ENCODE measurements at regions not wholly inside any gene's neighbourhood (a gene's known extent, or its start where the extent isn't known, plus 50 kb on each side); places are given as distances from the start of the nearest gene placed in this dataset.
"Not testable (repeated sequence)": the region's sequence is repeated elsewhere in the genome, so short reads cannot be mapped to it uniquely, and the experiment has no call there.

DNA sequence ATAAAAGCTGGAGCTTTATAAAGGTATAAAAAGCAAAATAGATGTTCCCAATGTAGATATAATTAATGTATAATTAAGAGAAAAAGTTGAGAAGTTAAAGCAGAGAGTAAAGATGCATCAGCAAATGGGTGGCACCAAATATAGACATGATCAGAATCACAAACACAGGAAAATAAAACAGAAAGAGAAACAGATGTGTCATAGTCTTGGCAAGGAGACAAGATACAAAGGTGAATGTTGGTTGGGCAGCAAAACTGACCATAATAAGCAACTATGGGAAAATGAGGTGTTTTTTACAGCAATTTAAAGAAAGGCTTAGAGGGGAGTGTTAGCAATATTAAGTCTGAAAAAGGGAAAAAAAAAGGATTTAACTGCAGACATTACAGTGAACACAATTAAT, 135.4 kb upstream of the CLEC14A start:
- no peak overlapping the region for H3K4me3 Mint-ChIP-seq
- H3K27me3 Mint-ChIP-seq (ENCODE audit: low read depth): peaks cover 5% of the 10 kb centered on the region
- ATAC-seq (no peak), DNase-seq (no peak)
- H3K9me3 Mint-ChIP-seq: no peaks in the 10 kb centered on the region
- H3K4me1 Mint-ChIP-seq (ENCODE audit: low read depth): no peaks in the 10 kb centered on the region
- no peaks in the 10 kb centered on the region for H3K36me3 Mint-ChIP-seq (ENCODE audit: insufficient read depth)

DNA sequence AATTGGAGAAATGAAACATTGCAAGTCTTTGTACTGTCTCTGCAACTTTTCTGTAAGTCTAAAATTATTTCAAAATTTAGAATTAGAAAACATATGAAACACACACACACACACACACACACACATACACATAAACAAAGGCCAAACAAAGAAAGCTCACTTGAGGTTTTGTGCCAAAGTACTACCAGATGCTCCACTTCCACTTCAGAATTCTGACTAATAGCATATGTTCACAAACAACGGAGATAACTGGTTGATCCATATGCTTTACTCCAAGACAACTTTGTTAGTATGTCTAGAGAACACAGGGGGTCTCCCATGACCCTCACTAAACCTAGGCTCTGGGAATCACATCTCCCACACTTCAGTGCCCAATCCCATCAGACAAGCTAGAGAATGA, 133.8 kb upstream of the CLEC14A start:
- H3K4me3 Mint-ChIP-seq: no peak overlapping the region
- H3K4me1 Mint-ChIP-seq (ENCODE audit: low read depth): no peaks in the 10 kb centered on the region
- no peaks in the 10 kb centered on the region for H3K9me3 Mint-ChIP-seq
- no peak for ATAC-seq
- H3K36me3 Mint-ChIP-seq (ENCODE audit: insufficient read depth): no peaks in the 10 kb centered on the region
- H3K27me3 Mint-ChIP-seq (ENCODE audit: low read depth): peaks cover 5% of the 10 kb centered on the region
- DNase-seq: no peak

DNA sequence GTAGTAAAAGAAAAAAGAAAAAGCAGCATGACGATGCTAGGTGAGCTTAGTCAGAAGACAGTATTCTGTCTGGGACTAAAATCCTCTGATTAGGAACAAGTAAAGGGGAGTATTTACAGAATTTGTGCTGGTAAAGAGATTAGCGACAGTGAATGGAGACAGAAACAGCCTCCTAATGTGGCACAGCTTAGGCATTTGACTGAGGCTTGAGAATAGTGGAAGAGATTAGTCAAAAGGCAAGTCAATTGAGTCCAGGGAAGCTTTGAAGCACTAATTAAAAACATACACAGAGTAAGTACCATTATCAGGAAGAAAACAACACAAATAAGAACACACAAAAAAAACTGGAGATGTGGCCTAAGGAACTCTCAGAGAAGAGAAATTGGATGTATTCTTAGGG, 131.9 kb upstream of the CLEC14A start:
- no peak overlapping the region for H3K4me3 Mint-ChIP-seq
- DNase-seq (no peak), ATAC-seq (no peak)
- no peaks in the 10 kb centered on the region for H3K36me3 Mint-ChIP-seq (ENCODE audit: insufficient read depth)
- peaks cover 5% of the 10 kb centered on the region for H3K27me3 Mint-ChIP-seq (ENCODE audit: low read depth)
- H3K4me1 Mint-ChIP-seq (ENCODE audit: low read depth): no peaks in the 10 kb centered on the region
- no peaks in the 10 kb centered on the region for H3K9me3 Mint-ChIP-seq

DNA sequence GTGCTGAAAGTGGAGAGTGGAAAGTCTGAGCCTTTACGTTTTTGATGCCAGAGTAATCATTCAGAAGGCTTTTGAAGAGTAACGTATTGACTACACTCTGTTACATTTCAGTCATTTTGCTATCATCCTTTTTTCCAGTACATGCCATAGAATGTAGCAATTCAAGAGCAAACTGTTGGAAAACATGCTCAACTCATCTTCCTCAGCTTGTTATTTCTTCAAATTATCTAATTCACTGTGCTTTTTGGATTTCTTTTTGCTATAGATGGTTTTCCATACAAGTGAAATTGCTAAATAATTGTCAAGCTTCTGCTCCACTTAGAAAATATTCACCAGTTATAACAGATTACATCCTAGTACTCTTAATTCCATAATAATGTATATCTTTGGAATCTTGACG, 129.9 kb upstream of the CLEC14A start:
- Mint-ChIP-seq H3K9me3 (no peaks in the 10 kb centered on the region), H3K36me3 (ENCODE audit: insufficient read depth) (no peaks in the 10 kb centered on the region), H3K4me3 (no peak overlapping the region), H3K4me1 (ENCODE audit: low read depth) (no peaks in the 10 kb centered on the region), H3K27me3 (ENCODE audit: low read depth) (no peaks in the 10 kb centered on the region)
- DNase-seq (no peak), ATAC-seq (no peak)

DNA sequence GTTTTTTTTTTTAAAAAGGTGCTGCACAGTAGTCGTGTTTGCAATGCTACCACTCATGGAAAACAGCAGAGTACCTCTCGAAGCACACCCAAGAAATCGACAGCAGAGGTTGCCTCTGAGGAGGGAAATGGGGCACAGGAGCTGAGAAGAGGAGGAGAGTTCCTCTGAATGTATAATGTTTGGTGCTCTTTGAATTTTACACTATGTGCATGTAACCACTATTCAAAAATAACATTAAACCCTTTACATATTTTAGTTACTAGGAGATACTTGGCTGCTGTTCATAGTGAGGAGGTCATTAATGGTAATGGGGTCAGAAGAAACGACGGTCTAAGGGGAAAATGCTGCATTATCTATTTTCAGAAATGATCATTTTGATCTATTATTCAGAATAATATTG, 129.4 kb upstream of the CLEC14A start:
- no peaks in the 10 kb centered on the region for H3K4me1 Mint-ChIP-seq (ENCODE audit: low read depth)

DNA sequence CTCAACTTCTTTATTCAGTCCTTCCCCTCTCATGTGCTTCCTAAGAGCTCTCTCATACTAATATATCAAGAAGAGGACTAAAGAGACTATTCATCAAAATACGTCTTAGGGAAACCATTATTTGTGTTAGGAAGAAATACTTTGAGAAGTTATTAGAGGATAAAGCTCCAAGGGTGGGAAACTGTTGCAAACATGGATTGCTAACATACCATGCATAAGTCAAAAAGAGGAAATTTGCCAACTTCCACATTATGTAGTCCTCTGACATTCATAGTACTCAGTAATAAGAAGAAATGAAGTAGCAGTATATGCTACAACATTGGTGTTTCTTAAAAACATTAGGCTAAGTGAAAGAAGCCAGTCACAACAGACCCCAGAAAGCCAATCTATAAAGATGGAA, 128.8 kb upstream of the CLEC14A start:
- H3K27me3 Mint-ChIP-seq (ENCODE audit: low read depth): no peaks in the 10 kb centered on the region
- ATAC-seq: no peak
- no peaks in the 10 kb centered on the region for H3K36me3 Mint-ChIP-seq (ENCODE audit: insufficient read depth)
- no peaks in the 10 kb centered on the region for H3K9me3 Mint-ChIP-seq
- H3K4me3 Mint-ChIP-seq: no peak overlapping the region
- no peak for DNase-seq
- H3K4me1 Mint-ChIP-seq (ENCODE audit: low read depth): no peaks in the 10 kb centered on the region

More for the DNA sequence above, 129.4 kb upstream of the CLEC14A start:
- no peak for ATAC-seq
- Mint-ChIP-seq H3K4me3 (no peak overlapping the region), H3K27me3 (ENCODE audit: low read depth) (no peaks in the 10 kb centered on the region), H3K9me3 (no peaks in the 10 kb centered on the region), H3K36me3 (ENCODE audit: insufficient read depth) (no peaks in the 10 kb centered on the region)
- DNase-seq: no peak

DNA sequence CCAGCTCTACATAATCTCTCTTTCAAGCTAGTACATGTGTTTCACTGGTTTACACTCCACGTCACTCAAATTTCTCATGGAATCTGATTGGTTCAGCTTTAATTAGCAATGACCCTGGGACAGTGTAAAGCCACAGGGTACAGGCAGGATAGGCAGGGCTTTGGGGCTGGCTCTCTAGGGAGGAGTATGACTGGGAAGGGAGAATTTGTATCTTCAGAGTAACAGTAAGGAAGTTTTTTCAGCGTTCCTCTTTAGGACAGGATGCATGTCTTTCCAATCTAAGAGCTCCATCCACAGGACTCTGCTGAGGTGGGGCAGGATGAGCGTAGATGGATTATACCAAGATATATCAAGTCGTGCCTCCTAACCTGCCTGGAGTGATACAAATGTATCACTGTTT, 112.0 kb upstream of the CLEC14A start:
- no peaks in the 10 kb centered on the region for H3K36me3 Mint-ChIP-seq (ENCODE audit: insufficient read depth)
- H3K4me1 Mint-ChIP-seq (ENCODE audit: low read depth): no peaks in the 10 kb centered on the region
- ATAC-seq: no peak
- no peak overlapping the region for H3K4me3 Mint-ChIP-seq
- peaks cover 4% of the 10 kb centered on the region for H3K9me3 Mint-ChIP-seq
- H3K27me3 Mint-ChIP-seq (ENCODE audit: low read depth): peaks cover 2% of the 10 kb centered on the region
- no peak for DNase-seq

DNA sequence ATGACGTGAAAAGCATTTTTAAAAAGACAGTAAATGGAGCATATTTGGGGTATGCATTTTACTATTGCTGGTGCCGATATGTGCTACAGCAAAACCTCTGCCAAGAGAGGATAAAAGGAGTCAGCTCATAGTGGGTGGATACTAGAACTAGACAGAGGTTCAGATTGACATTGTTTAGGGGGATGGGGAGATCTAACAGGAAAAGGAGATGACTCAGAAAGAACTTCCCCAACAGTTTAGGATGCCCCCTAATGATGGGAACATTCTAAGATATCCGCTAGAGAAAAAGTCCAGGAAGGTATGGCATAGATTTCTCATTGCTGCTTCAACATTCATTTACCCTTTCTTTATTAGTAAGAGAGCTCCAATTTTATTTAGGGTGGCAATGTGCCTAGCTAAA, 110.5 kb upstream of the CLEC14A start:
- Mint-ChIP-seq H3K36me3 (ENCODE audit: insufficient read depth) (no peaks in the 10 kb centered on the region), H3K27me3 (ENCODE audit: low read depth) (peaks cover 2% of the 10 kb centered on the region), H3K4me3 (no peak overlapping the region), H3K4me1 (ENCODE audit: low read depth) (no peaks in the 10 kb centered on the region), H3K9me3 (peaks cover 4% of the 10 kb centered on the region)
- DNase-seq: no peak
- ATAC-seq: no peak

DNA sequence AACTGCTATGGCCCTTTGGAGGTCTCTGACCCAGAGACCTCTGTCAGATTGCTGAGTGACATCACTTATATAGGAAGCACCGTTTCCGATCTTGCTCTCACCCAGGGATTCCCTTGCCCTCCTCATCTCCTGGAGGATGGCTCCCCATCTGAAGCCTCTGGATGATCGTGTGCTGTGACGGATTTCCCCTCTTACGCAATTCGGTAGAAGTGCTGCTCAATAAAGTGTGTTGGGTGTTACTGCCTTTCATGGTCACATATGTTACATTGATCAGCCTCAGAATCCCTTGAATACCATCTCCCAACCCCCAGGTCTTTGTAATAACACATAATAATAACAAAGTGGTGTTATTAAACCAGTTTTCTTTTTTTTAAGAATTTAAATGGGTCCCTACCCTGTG, 107.3 kb upstream of the CLEC14A start:
- ATAC-seq: no peak
- peaks cover 6% of the 10 kb centered on the region for H3K9me3 Mint-ChIP-seq
- no peak for DNase-seq
- no peaks in the 10 kb centered on the region for H3K4me1 Mint-ChIP-seq (ENCODE audit: low read depth)
- H3K4me3 Mint-ChIP-seq: no peak overlapping the region
- peaks cover 2% of the 10 kb centered on the region for H3K27me3 Mint-ChIP-seq (ENCODE audit: low read depth)
- no peaks in the 10 kb centered on the region for H3K36me3 Mint-ChIP-seq (ENCODE audit: insufficient read depth)

DNA sequence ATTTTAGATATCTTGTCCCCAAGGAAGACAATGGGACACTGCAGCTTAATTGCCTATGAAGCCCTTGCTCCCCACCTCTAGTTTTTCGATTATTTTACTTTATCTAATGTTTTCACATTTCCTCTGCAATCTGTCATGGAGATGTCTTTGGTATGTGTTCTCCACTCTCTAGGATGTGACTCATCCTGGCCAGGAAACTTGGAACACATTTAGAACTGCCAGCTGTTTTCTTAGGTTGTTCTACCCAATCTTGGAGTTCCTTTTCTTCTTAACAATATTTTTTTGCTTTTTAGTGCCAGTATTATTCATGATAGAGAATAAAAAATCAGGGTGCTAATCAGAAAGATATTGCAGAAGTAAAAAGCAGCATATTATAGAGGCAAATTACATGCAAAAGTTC, 101.7 kb upstream of the CLEC14A start:
- H3K4me1 Mint-ChIP-seq (ENCODE audit: low read depth): no peaks in the 10 kb centered on the region
- H3K36me3 Mint-ChIP-seq (ENCODE audit: insufficient read depth): no peaks in the 10 kb centered on the region
- ATAC-seq: no peak
- DNase-seq: no peak
- H3K9me3 Mint-ChIP-seq: peaks cover 9% of the 10 kb centered on the region
- H3K4me3 Mint-ChIP-seq: no peak overlapping the region
- H3K27me3 Mint-ChIP-seq (ENCODE audit: low read depth): no peaks in the 10 kb centered on the region

DNA sequence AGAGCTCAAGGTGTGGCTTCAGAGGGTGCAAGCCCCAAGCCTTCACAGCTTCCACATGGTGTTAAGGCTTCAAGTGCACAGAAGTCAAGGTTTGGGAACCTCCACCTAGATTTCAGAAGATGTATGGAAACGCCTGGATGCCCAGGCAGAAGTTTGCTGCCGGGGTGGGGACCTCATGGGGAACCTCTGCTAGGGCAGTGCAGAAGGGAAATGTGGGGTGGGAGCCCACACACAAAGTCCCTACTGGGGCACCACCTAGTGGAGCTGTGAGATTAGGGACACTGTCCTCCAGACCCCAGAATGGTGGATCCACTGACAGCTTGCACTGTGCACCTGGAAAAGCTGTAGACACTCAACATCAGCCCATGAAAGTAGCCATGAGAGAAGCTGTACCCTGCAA, 99.6 kb upstream of the CLEC14A start:
- H3K4me3 Mint-ChIP-seq; H3K9me3 Mint-ChIP-seq; DNase-seq; H3K36me3 Mint-ChIP-seq (ENCODE audit: insufficient read depth); H3K4me1 Mint-ChIP-seq (ENCODE audit: low read depth); ATAC-seq; H3K27me3 Mint-ChIP-seq (ENCODE audit: low read depth): not testable (repeated sequence)

DNA sequence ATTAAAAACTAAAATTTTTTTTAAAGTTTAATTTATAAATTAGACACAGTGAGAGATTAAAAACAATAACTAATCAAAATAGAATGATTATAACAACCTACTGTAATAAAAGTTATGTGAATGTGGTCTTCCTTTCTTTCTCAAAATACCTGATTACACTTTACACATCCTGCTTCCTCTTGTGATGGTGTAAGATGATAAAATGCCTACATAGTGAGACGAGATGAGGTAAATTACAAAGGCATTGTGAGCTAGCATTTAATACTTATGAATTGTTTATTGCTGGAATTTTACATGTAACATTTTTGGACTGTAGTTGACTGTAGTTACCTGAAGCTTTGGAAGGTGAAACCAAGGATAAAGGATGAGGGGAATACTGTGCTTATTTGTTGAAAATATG, 94.2 kb upstream of the CLEC14A start:
- Mint-ChIP-seq H3K36me3 (ENCODE audit: insufficient read depth) (no peaks in the 10 kb centered on the region), H3K4me3 (no peak overlapping the region)
- ATAC-seq: no peak

DNA sequence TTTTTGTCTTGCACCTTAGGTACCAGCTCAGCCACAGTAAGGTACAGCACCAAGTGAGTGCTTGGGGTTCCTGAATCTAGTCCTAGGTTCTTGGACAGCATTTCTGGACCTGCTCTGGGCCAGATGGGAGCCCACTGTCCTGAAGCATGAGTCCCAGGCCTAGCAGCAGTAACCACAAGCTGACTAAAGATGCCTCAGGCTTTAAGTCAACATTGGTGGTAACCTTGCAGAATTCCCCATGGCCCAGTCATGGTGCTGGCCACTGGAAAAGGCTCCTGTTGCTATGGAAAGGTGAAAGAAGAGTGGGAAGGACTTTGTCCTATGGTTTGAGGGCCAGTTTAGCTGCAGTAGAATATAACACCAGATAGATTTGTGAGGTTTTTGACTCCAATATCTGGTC, 86.9 kb upstream of the CLEC14A start:
- no peak for DNase-seq
- no peaks in the 10 kb centered on the region for H3K36me3 Mint-ChIP-seq (ENCODE audit: insufficient read depth)
- H3K27me3 Mint-ChIP-seq (ENCODE audit: low read depth): no peaks in the 10 kb centered on the region
- no peaks in the 10 kb centered on the region for H3K4me1 Mint-ChIP-seq (ENCODE audit: low read depth)
- no peak for ATAC-seq
- no peaks in the 10 kb centered on the region for H3K9me3 Mint-ChIP-seq
- H3K4me3 Mint-ChIP-seq: no peak overlapping the region

More for the DNA sequence above, 94.2 kb upstream of the CLEC14A start:
- DNase-seq: no peak
- Mint-ChIP-seq H3K27me3 (ENCODE audit: low read depth) (no peaks in the 10 kb centered on the region), H3K4me1 (ENCODE audit: low read depth) (no peaks in the 10 kb centered on the region), H3K9me3 (no peaks in the 10 kb centered on the region)

DNA sequence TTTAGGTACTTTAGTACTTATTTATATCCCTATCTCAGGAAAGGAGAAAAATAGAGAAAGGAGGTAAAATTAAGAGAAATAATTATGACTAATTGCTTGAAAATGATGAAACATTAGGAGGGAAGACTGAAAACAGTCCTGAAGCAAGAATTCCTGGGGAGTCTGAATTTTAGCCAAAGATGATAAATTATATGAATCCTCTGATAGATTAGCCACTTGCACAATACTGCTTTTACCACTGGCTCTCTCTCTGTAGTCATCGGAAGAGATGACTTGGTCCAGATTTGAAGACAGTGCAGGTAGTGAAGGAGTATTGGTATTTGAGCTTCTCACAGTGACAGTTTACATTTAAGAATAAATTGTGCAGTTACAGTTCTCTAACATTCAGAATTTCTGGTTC, 83.8 kb upstream of the CLEC14A start:
- Mint-ChIP-seq H3K27me3 (ENCODE audit: low read depth) (no peaks in the 10 kb centered on the region), H3K9me3 (no peaks in the 10 kb centered on the region), H3K4me1 (ENCODE audit: low read depth) (no peaks in the 10 kb centered on the region), H3K4me3 (no peak overlapping the region), H3K36me3 (ENCODE audit: insufficient read depth) (no peaks in the 10 kb centered on the region)
- DNase-seq: no peak
- ATAC-seq: no peak

DNA sequence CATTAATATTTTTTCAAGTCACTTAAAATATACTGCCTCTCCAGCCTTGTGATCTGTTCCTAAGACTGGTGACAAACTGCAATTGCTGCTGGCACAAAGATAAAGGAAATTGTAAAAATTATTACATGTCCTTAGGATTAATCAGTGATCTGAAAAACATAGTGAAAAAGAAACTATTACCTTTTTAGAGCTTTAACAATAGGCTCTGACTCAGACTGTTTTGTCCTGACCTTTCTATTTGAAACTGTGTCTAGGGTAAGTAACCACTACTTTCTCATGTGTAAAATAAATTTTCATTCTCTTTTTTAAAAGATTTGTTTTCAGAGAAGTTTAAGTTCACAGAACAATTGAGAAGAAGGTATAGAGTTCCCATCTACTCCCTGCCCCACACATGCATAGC, 80.4 kb upstream of the CLEC14A start:
- H3K4me1 Mint-ChIP-seq (ENCODE audit: low read depth): no peaks in the 10 kb centered on the region
- ATAC-seq (no peak), DNase-seq (no peak)
- no peaks in the 10 kb centered on the region for H3K9me3 Mint-ChIP-seq
- H3K27me3 Mint-ChIP-seq (ENCODE audit: low read depth): no peaks in the 10 kb centered on the region
- H3K4me3 Mint-ChIP-seq: no peak overlapping the region
- no peaks in the 10 kb centered on the region for H3K36me3 Mint-ChIP-seq (ENCODE audit: insufficient read depth)

DNA sequence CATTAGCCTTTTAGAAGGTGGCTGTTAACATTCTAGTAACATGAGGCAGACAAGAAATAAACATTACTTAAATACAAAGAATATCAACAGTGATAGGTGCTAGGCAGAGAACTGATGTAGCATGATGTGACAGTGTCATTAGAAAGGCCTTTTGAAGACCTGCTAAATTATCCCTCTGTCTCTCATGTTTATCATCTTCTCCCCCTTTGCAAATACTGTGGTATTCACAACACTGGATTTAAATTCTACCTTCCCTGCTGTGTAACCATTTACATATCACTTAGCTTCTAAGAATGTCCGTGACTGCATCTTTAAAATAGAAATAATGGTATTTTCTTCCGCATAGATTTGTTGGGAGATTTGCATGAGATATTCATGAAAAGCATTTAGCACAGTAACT, 74.4 kb upstream of the CLEC14A start:
- no peak for DNase-seq
- H3K36me3 Mint-ChIP-seq (ENCODE audit: insufficient read depth): no peaks in the 10 kb centered on the region
- H3K4me1 Mint-ChIP-seq (ENCODE audit: low read depth): no peaks in the 10 kb centered on the region
- no peak for ATAC-seq
- H3K27me3 Mint-ChIP-seq (ENCODE audit: low read depth): no peaks in the 10 kb centered on the region
- H3K4me3 Mint-ChIP-seq: no peak overlapping the region
- H3K9me3 Mint-ChIP-seq: no peaks in the 10 kb centered on the region

Measured in activated T-cell treated with anti-CD3 and anti-CD28 coated beads, Interleukin-2, amount 50 U/mL, for 4 hours (primary cell).